ENCODE measurements at regions not wholly inside any gene's neighbourhood (a gene's known extent, or its start where the extent isn't known, plus 50 kb on each side); places are given as distances from the start of the nearest gene placed in this dataset.
A peak's percentile ranks its signal among the peaks of the same experiment; 100 is the strongest.
"Not testable (repeated sequence)": the region's sequence is repeated elsewhere in the genome, so short reads cannot be mapped to it uniquely, and the experiment has no call there.

DNA sequence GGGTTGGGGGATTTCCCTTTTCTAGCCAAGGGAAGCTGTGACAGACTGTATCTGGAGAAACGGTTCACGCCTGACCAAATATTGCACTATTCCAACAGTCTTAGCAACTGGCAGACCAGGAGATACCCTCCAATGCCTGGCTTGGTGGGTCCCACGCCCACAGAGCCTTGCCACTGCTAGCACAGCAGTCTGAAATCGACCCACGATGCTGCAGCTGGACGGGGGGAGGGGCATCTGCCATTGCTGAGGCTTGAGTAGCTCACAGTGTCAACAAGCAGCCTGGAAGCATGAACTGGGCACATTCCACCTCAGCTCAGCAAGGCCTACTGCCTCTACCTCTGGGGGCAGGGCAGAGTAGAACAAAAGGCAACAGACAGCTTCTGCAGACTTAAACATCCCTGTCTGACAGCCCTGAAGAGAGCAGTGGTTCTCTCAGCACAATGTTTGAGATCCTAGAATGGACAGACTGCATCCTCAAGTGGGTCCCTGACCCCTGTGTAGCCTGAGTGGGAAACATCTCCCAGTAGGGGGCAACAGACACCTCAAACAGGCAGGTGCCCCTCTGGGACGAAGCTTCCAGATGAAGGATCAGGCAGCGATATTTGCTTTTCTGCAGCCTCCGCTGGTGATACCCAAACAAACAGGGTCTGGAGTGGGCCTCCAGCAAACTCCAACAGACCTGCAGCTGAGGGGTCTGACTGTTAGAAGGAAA is 89.9 kb upstream of the ECI2 start:
- DNase-seq, result no peak

DNA sequence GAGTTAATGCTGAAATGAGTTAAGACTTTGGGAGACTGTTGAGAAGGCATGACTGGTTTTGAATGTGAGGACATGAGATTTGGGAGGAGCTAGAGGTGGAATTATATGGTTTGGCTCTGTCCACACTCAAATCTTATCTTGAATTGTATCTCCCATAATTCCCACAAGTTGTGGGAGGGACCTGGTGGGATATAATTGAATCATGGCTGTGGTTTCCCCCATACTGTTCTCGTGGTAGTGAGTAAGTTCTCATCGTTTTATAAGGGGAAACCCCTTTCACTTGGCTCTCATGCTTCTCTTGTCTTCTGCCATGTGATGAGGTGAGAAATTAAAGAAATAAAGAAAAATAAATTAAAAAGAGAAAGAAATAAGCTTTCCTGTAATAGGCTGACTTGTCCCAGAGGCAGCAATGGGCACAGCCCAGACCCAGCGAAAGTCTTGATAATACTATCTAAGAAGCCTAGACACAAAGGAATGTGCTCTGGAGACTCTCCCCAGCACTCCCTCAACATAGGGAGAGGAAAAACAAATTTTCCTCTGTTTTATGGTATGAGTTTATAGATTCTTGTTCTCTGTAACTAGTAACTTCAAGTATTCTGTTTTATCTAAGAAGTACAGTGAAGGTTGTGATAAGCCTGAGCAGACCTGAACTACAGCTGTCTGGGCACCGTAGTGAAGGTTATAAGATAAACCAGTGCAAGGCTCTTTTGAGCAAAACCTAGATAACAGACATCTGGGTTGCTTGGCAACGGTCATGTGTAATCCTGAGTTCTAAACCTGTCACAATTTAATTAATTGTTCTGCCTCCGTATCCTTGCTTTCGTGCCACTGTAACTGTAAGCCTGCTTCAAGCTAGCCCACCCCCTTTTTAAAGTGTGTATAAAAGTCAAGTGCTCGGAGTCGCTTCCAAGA is 88.9 kb upstream of the ECI2 start:
- DNase-seq, result no peak

DNA sequence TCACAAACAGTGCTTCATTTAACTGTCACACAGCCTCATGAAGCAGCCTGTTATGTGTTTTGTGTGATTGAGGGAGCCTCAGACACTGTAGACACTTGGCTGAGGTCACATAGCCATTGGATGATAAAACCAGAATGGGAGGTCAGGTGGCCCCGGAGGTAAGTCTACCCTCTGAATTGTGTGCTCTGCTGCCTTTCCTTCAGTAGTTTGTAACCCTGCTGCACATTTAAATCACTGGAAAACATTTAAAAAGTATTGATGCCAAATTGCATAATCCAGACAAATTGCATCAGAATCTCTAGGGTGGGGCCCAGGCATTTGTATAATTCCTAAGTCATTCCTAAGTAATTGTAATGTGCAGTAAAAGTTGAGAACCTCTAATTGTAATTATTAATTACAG is 85.2 kb upstream of the ECI2 start:
- DNase-seq, result no peak

DNA sequence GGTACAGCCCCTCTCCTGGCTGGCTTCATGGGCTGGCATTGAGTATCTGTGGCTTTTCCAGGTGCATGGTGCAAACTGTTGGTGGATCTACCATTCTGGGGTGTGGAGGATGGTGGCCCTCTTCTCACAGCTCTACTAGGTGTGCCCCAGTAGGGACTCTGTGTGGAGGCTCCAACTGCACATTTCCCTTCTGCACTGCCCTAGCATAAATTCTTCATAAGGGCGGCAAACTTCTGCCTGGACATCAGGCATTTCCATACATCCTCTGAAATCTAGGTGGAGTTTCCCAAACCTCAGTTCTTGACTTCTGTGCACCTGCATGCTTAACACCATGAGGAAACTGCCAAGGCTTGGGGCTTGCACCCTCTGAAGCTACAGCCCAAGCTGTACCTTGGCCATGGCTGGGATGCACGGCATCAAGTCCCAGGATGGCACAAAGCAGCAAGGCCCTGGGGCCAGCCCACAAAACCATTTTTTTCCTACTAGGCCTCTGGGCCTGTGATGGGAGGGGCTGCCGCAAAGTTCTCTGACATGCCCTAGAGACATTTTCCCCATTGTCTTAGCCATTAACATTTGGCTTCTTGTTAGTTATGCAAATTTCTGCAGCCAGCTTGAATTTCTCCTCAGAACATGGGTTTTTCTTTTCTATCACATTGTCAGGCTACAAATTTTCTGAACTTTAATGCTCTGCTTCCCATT is 83.4 kb upstream of the ECI2 start:
- DNase-seq, result not testable (repeated sequence)

GRCh38 chr6:4212588-4212987 is 77.2 kb upstream of the ECI2 start:
- no peak for DNase-seq

DNA sequence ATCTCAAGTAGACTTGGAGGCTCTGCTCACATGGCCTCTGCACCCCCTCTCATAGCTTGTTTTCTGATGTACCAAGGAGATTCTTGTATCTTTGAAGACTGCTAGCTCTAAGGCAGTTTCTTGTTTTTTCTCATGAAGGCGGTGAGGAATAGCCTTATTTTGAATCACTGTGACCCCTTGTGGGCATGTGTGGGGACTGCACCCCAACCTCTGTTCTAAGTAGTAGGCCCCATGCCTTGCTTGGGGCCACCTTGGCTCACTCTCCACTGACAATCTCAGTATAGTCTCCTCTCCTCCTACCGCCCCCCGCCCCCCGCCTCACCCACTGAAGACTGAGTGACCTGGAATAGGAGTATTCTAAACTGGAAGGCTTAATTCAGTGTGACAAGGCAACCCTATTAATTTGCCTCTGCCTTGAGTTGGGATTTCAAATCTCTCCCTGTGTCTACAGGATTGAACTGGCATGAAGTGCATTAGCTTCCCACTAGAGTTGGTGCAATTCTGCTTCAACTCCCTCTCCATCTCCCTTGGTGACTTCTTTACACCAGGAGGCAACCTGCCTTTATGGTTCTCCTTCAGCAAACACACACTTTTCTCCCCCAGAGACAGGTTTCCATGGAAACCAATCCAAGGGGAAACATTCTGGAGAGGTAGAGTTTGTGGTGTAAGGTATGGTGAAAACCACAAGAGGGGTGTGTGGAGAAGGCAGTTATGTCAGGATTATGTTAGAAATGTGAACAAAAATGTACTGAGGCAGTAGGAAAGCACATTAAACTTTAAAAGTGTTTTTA is 75.4 kb upstream of the ECI2 start:
- DNase-seq, result peak; percentile 14

GRCh38 chr6:4209196-4209595 is 73.8 kb upstream of the ECI2 start:
- no peak for DNase-seq

DNA sequence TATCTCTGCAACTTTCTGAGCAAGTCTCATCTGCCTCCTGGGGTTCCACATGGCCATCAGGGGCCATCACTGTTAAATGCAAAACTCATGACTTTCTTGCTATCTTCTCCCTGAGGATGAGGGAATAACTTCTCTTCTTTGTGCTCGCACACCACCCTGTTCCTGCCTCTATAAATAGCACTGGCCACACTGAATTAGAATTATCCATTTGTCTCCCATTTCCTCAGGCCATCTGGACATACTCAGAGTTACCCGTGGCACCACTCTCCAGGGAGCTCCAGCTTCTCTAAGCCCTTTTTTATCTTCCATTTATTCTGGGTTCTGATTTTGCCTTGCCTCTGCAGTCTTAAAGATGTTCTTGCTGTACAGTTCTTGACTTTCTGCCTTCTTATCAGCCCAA is 72.8 kb upstream of the ECI2 start:
- DNase-seq, result no peak

DNA sequence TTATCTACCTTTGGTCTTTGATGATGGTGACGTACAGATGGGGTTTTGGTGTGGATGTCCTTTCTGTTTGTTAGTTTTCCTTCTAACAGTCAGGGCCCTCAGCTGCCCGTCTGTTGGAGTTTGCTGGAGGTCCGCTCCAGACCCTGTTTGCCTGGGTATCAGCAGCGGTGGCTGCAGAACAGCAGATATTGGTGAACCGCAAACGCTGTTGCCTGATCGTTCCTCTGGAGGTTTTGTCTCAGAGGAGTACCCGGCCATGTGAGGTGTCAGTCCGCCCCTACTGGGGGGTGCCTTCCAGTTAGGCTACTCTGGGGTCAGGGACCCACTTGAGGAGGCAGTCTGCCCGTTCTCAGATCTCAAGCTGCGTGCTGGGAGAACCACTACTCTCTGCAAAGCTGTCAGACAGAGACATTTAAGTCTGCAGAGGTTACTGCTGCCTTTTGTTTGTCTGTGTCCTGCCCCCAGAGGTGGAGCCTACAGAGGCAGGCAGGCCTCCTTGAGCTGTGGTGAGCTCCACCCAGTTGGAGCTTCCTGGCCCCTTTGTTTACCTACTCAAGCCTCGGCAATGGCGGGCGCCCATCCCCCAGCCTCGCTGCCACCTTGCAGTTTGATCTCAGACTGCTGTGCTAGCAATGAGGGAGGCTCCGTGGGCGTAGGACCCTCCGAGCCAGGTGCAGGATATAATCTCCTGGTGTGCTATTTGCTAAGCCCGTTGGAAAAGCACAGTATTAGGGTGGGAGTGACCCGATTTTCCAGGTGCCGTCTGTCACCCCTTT is 68.5 kb upstream of the ECI2 start:
- not testable (repeated sequence) for DNase-seq

GRCh38 chr6:4192627-4193026 is 57.3 kb upstream of the ECI2 start:
- no peak for DNase-seq

DNA sequence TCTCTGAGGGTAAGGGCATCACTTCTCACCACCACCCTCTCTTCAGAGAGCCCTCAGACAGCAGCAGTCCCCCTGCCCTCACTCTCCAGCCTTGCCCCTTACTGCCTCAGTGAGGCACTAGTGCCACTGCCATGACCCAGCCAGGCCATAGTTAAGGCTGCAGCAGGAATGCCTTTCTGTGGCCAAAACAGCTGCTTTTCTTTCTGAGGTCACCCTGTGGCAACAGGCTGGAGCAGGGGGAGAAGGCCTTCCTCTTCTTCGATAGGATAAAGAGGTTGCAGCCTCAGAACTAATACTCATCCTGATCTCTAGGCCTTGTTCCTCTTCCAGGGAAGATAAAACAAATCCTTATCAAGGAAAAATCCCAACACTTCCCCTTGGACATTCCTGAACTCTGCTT is 56.8 kb upstream of the ECI2 start:
- DNase-seq, result no peak

- no peak for DNase-seq
Measured at GRCh38 chr6:4191271-4191721, 55.9 kb upstream of the ECI2 start.

DNA sequence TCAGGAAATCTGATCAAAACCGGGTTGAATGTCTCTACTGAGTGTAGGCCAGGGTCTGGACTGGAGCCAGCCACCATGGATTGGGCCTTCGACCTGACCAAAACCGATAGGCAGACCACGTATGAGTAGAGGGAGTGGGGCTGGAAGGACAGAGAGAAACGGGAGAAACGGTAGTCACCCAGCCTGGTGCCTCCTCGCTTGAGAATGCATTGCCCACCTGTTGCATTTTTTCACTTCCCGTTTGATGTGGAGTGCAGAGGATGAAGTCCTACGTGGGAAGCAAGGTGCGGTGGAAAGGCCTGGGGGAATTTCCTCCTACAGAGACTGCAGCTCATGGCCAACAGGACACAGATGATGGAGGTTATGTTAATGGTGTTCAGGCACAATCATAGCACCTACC is 53.9 kb upstream of the ECI2 start:
- no peak for DNase-seq

GRCh38 chr6:4188801-4189200 is 53.4 kb upstream of the ECI2 start:
- no peak for DNase-seq

DNA sequence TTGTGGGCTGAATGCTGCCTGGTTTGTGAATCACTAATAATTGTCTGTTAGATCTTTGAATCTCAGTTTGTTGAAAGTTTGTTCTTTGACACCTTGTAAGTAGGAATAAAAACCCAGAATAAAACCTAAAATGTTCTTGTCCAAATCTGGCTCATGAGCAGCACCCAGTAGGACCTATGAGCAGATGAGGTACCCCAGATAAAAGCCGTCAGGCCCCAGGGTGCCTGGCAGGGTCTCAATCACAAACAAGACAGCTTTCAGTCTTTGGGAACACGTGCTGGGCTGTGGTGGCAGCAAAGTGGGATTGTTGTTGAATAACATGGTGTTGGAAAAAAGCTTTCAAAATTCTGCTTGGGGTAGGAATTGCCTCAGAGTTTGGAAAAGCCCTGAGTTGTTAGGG is 52.1 kb upstream of the ECI2 start:
- DNase-seq, result no peak

DNA sequence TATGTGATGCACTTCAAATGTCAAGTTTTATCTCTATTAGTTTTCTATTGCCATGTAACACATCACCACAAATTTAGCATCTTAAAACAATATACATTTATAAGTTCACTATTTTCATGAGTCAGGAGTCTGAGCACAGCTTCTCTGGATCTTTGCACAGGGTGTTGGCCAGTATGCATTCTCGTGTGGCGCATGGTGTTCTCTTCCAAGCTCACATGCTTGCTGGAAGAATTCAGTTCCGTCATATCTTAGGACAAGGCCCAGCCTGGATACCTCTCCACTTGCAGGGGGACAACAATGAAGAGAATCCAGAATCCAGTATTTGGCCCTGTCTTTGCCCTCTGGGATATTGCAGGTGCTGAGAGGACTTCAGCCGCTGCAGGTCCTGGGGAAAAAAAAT is 51.0 kb upstream of the ECI2 start:
- no peak for DNase-seq

GRCh38 chr6:4185846-4186245 is 50.5 kb upstream of the ECI2 start:
- no peak for DNase-seq

- no peak for DNase-seq
Measured at GRCh38 chr6:4185419-4185818, 50.0 kb upstream of the ECI2 start.

All from hindlimb muscle (tissue), 1 donor.